Ovary (tissue), 7 donors: ENCODE measurements at regions not wholly inside any gene's neighbourhood (a gene's known extent, or its start where the extent isn't known, plus 50 kb on each side); places are given as distances from the start of the nearest gene placed in this dataset.

ENCODE experiments used
- DNase-seq, 5 donors: peaks; one replicate each; pipeline ENCODE4 v3.0.0-alpha.2; 2019 to 2020
- H3K27ac ChIP-seq, 2 donors: fragments of 200-600 bp; one replicate each; pipeline versions ENCODE4 v1.5.1 to v1.8.0; 2019 to 2022
- H3K27me3 ChIP-seq: fragments of 200-600 bp; one replicate; pipeline ENCODE4 v1.8.0; 2022
- H3K36me3 ChIP-seq: fragments of 200-600 bp; sonication (generic); one replicate; pipeline ENCODE4 v1.5.1; 2019
- H3K4me1 ChIP-seq: one replicate; pipeline ENCODE4 v1.8.1; 2013; ENCODE audit warnings: mild to moderate bottlenecking, moderate library complexity; ENCODE audit not compliant: insufficient read depth
- H3K4me3 ChIP-seq: fragments of 200-600 bp; sonication (generic); one replicate; pipeline ENCODE4 v1.5.1; 2017
- H3K9me3 ChIP-seq, 2 donors: fragments of 200-600 bp in 1 of 2; sonication (generic) in 1 of 2; one replicate each; pipeline versions ENCODE4 v1.5.1 to v1.8.1; 2013 to 2019; ENCODE audit warnings: mild to moderate bottlenecking in 1 of 2, moderate library complexity in 1 of 2
- EP300 ChIP-seq: sonication (generic); formaldehyde crosslinking; IDR thresholded peaks from one replicate; pipeline ENCODE4 v1.6.1; 2017; ENCODE audit warnings: antibody characterized with exemption
- POLR2A ChIP-seq: fragments of 450-650 bp; IDR thresholded peaks from one replicate; pipeline ENCODE4 v1.6.1; 2017; ENCODE audit warnings: antibody characterized with exemption, mild to moderate bottlenecking, moderate library complexity
- WGBS, 3 donors: extraction: QIAGEN DNeasy Blood & Tissue Kit in 1 of 3; methylation state at CpG; one replicate each; pipeline versions ENCODE4 v1.1.5 to v1.1.7; 2013 to 2017; 5-methylcytosine and 5-hydroxymethylcytosine counted together
- intact Hi-C, 4 donors: fragments of 100-400 bp; cut with DNase I; formaldehyde crosslinking; loops; one replicate each; pipeline versions ENCODE4 v1.11.0 to v1.15.1; 2022 to 2023
- TF ChIP-seq, protein P1 (sequence below), 3 donors: fragments of 450-650 bp in 2 of 3; fragments of 200-600 bp in 1 of 3; IDR thresholded peaks; one replicate each; pipeline versions ENCODE4 v1.5.1 to v1.8.0; 2016 to 2022; ENCODE audit warnings: antibody characterized with exemption in 3 of 3, mild to moderate bottlenecking in 1 of 3
- donor health status: DM: no; HTN: no; CAD: no; lungs with moderate emphysema.
- donor health status: DM: no; HTN: no; CAD: no.
- donor health status: Bipolar disorder and iron deficiency.
- donor health status: DM: no; HTN: no; CAD: no.
- donor health status: DM: yes; HTN: yes; CAD: no.

DNA sequence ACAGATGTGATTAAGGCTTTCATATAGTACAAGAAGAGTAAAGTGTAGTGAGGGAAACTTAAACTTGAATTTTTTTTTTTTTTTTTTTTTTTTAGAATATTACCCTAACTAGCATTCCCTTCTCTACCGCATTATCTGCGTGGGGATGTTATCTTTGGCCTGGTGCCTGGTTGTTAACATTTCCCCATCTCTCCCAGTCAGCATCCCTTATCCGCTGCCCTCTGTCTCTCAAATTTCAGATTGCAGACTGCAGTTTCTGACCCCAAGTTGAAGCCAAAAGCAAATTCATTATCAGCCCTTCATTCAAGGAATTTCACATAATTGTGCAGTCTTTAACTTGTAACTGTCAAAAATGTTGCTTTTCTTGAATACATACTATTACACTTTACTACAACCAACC, 353.0 kb downstream of the PLOD2 start:
- peak in 1 of 5 donors; percentile 21 for DNase-seq
- no peak overlapping the region for H3K27ac ChIP-seq
- H3K4me3 ChIP-seq = no peak overlapping the region
- H3K9me3 ChIP-seq = no peaks in the 10 kb centered on the region
- no peaks in the 10 kb centered on the region for H3K36me3 ChIP-seq
- TF ChIP-seq EP300 = no peak
- TF ChIP-seq, protein P1, sequence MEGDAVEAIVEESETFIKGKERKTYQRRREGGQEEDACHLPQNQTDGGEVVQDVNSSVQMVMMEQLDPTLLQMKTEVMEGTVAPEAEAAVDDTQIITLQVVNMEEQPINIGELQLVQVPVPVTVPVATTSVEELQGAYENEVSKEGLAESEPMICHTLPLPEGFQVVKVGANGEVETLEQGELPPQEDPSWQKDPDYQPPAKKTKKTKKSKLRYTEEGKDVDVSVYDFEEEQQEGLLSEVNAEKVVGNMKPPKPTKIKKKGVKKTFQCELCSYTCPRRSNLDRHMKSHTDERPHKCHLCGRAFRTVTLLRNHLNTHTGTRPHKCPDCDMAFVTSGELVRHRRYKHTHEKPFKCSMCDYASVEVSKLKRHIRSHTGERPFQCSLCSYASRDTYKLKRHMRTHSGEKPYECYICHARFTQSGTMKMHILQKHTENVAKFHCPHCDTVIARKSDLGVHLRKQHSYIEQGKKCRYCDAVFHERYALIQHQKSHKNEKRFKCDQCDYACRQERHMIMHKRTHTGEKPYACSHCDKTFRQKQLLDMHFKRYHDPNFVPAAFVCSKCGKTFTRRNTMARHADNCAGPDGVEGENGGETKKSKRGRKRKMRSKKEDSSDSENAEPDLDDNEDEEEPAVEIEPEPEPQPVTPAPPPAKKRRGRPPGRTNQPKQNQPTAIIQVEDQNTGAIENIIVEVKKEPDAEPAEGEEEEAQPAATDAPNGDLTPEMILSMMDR (IDR thresholded peaks at IDR 0.05) = no peak
- TF ChIP-seq POLR2A = no peak
- no peaks in the 10 kb centered on the region for H3K27me3 ChIP-seq
- intact Hi-C loops = no loop called here
- WGBS, 3 donors = 0 to 7% (median 5%) methylated on average over 3 of the region's 3 CpGs
- H3K4me1 ChIP-seq = peaks cover 2% of the 10 kb centered on the region

DNA sequence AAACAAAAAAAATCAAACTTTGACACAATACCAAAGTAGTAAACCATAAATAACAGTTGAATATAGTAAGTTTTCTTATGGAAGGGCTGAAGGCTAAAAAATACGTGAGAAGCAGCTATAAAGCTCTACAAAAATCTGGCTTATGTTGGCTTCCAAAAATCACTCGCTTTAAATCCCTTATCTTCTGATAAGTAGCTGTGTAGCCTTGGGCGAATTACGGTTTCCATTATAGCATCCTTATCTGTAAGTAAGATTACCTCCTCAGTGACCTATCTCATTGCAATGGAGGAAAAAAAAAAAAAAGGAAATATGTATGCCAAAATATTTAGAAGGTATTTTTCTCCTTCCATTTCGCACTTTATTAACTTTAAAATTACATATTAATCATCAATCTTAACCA, 348.6 kb downstream of the PLOD2 start:
- no peak for DNase-seq
- peaks cover 2% of the 10 kb centered on the region for H3K4me1 ChIP-seq
- no peaks in the 10 kb centered on the region for H3K9me3 ChIP-seq
- no peaks in the 10 kb centered on the region for H3K36me3 ChIP-seq
- H3K4me3 ChIP-seq = no peak overlapping the region
- no peaks in the 10 kb centered on the region for H3K27me3 ChIP-seq
- no peak for TF ChIP-seq POLR2A
- TF ChIP-seq, protein P1 (IDR thresholded peaks at IDR 0.05) = no peak
- no peak for TF ChIP-seq EP300
- 62 to 70% (median 62%) methylated on average over 5 of the region's 5 CpGs for WGBS, 3 donors
- intact Hi-C loops = no loop called here
- no peak overlapping the region for H3K27ac ChIP-seq

DNA sequence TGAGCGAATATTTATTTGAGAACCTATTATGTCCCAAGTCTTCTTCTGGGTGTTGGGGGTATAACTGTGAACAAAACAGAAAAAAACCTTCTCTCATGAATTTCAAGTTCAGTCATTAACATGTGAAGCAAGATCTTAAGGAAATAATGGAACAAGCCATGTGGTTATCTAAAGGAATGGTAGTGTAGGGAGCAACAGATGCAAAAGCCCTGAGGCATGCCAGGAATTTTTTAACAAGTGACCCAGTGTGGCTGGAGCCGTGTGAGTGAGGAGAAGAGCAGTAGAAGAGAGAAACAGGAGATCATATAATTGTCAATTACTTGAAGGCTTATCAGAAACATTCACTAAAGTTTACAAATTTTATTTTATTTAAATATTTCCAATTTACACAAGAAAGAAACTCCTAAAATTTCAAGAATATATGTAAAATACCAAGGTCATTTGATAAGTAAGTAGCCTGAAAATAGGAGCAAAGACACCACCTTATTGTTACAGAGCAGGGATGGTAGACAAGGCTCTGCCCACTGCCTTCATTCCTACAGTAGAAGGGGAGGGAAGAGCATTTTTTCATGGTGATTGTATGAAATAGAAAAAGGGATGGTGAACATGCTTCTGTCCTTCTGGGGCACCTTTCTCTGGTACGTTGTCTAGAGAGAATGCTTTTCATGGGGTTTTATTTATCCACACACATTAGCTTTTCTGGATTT, 345.1 kb downstream of the PLOD2 start:
- DNase-seq = no peak
- no peaks in the 10 kb centered on the region for H3K27me3 ChIP-seq
- 70 to 73% (median 72%) methylated on average over 3 of the region's 3 CpGs for WGBS, 3 donors
- H3K9me3 ChIP-seq = no peaks in the 10 kb centered on the region
- TF ChIP-seq, protein P1 (IDR thresholded peaks at IDR 0.05) = no peak
- TF ChIP-seq POLR2A (no peak), EP300 (no peak)
- intact Hi-C loops = no loop called here
- H3K36me3 ChIP-seq = no peaks in the 10 kb centered on the region
- H3K4me3 ChIP-seq = no peak overlapping the region
- H3K27ac ChIP-seq = no peak overlapping the region
- no peaks in the 10 kb centered on the region for H3K4me1 ChIP-seq

DNA sequence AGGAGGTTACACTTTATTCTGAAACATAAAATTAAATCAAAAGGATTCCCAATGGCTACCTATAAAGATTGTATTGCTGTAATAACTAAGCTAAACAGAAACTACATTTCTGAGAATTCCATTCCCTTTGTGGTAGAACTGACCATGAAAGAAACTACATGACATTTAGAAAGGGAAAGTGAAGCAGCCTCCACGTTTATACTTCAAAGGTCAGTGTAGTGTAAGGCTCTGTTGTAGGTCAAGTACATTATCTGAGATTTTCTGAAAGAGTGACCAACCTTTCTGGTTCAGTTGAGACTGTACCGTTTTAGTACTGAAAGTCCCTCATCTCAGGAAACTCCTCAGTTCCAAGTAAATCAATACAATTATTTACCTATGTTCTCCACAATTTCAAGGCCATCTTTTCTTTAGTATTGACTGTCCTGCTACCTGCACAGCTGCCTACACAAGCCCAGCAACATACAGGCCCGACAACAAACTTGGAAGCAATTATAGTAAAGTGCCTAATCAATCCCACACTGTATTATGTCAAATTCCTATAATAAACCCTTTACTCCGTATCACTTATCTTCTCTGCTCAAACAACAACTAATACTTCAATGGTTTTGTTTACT, 343.0 kb downstream of the PLOD2 start:
- no peak for DNase-seq
- intact Hi-C loops = no loop called here
- no peaks in the 10 kb centered on the region for H3K27me3 ChIP-seq
- 35 to 52% (median 41%) methylated on average over 4 of the region's 4 CpGs for WGBS, 3 donors
- no peaks in the 10 kb centered on the region for H3K4me1 ChIP-seq
- no peaks in the 10 kb centered on the region for H3K36me3 ChIP-seq
- TF ChIP-seq POLR2A (no peak), EP300 (no peak)
- TF ChIP-seq, protein P1 (IDR thresholded peaks at IDR 0.05) = no peak
- no peak overlapping the region for H3K4me3 ChIP-seq
- no peaks in the 10 kb centered on the region for H3K9me3 ChIP-seq
- H3K27ac ChIP-seq = no peak overlapping the region
